T-helper 2 cell treated with Interferon-gamma antibody and Interleukin-4, amounts not matched to agents 5 μg/mL and 100 μg/mL, for 36 hours (primary cell): ENCODE measurements at regions not wholly inside any gene's neighbourhood (a gene's known extent, or its start where the extent isn't known, plus 50 kb on each side); places are given as distances from the start of the nearest gene placed in this dataset.
"Not testable (repeated sequence)": the region's sequence is repeated elsewhere in the genome, so short reads cannot be mapped to it uniquely, and the experiment has no call there.

Experiments used
- DNase-seq: peaks from one replicate; pipeline ENCODE4 v3.0.0; 2021; ENCODE audit warnings: low spot score
- H3K27ac Mint-ChIP-seq: one replicate; pipeline ENCODE4 v1.8.0; 2021; ENCODE audit warnings: mild to moderate bottlenecking, mixed read lengths
- H3K27me3 Mint-ChIP-seq: one replicate; pipeline ENCODE4 v1.8.0; 2021; ENCODE audit warnings: low read depth, mixed read lengths
- H3K36me3 Mint-ChIP-seq: one replicate; pipeline ENCODE4 v1.8.0; 2021; ENCODE audit warnings: low read depth, mixed read lengths
- H3K4me1 Mint-ChIP-seq: one replicate; pipeline ENCODE4 v1.8.0; 2021; ENCODE audit warnings: low read depth, mixed read lengths
- H3K4me3 Mint-ChIP-seq: one replicate; pipeline ENCODE4 v1.8.0; 2022; ENCODE audit warnings: mild to moderate bottlenecking, moderate library complexity, mixed read lengths
- H3K9me3 Mint-ChIP-seq: one replicate; pipeline ENCODE4 v1.8.0; 2021; ENCODE audit warnings: mixed read lengths

GRCh38 chr6:169101981-169102380 lies 151.7 kb downstream of the THBS2 start:
- H3K4me1 Mint-ChIP-seq, result no peaks in the 10 kb centered on the region
- H3K9me3 Mint-ChIP-seq, result no peaks in the 10 kb centered on the region
- H3K27me3 Mint-ChIP-seq, result no peaks in the 10 kb centered on the region
- H3K27ac Mint-ChIP-seq, result no peak overlapping the region
- H3K4me3 Mint-ChIP-seq, result no peak overlapping the region
- H3K36me3 Mint-ChIP-seq, result no peaks in the 10 kb centered on the region
- no peak for DNase-seq

DNA sequence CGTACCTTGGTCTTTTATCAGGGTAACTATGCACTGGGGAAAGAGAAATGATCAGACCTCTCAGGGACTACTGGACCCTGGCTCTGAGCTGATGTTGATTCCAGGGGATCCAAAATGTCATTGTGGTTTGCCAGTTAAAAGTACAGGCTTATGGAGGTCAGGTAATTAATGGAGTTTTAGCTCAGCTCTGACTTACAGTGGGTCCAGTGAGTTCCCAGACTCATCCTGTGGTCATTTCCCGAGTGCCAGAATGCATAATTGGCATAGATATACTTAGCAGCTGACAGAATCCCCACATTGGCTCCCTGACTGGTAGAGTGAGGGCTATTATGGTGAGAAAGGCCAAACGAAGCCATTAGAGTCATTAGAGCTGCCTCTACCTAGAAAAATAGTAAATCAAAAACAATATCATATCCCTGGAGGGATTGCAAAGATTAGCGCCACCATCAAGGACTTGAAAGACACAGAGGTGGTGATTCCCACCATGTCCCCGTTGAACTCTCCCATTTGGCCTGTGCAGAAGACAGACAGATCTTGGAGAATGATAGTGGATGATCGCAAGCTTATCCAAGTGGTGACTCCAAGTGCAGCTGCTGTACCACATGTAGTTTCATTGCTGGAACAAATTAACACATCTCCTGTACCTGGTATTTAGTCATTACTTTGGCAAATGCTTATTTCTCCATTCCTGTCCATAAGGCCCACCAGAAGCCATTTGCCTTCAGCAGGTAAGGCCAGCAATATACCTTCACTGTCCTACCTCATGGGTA lies 152.4 kb downstream of the THBS2 start:
- DNase-seq, result no peak
- no peaks in the 10 kb centered on the region for H3K36me3 Mint-ChIP-seq
- no peak overlapping the region for H3K27ac Mint-ChIP-seq
- H3K27me3 Mint-ChIP-seq, result no peaks in the 10 kb centered on the region
- H3K4me3 Mint-ChIP-seq, result no peak overlapping the region
- no peaks in the 10 kb centered on the region for H3K9me3 Mint-ChIP-seq
- no peaks in the 10 kb centered on the region for H3K4me1 Mint-ChIP-seq

DNA sequence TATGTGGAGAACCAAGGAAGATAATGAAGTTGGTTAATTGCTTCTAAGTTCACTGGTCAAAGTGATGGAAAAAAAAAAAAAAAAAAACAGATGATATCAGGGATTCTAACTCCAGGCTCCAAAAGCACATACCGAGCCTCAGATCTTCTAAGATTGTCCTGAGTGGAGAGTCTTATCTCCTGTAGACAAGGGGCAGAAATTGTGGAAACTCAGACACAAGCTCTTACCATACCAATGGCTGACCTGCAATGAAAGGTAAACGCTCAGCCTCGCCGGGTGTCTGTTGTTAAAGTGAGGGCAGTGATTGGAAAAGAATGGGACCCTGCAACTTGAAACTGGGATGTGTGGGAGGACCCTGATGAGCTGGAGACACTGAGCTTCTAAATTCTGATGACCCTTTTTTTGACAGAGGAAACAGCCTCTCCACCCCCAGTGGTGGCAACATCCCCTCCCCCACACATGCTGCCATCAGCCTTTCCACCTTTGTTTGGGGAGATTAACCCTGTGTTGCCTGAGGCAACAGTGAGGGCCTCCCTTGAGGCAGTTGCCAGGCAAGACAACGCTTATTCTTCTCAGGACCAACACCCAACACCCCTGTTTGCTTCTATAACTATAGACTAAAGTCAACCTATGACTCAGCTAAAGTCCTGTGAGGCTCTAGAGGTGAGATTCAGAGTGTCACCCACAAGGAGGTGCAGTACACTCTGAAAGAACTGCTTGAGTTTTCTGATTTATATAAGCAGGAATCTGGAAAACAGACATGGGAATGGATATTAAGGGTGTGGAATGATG lies 154.0 kb downstream of the THBS2 start:
- Mint-ChIP-seq H3K9me3 (peaks cover under 1% of the 10 kb centered on the region), H3K27me3 (no peaks in the 10 kb centered on the region), H3K36me3 (no peaks in the 10 kb centered on the region), H3K4me1 (no peaks in the 10 kb centered on the region), H3K4me3 (no peak overlapping the region), H3K27ac (no peak overlapping the region)
- no peak for DNase-seq

DNA sequence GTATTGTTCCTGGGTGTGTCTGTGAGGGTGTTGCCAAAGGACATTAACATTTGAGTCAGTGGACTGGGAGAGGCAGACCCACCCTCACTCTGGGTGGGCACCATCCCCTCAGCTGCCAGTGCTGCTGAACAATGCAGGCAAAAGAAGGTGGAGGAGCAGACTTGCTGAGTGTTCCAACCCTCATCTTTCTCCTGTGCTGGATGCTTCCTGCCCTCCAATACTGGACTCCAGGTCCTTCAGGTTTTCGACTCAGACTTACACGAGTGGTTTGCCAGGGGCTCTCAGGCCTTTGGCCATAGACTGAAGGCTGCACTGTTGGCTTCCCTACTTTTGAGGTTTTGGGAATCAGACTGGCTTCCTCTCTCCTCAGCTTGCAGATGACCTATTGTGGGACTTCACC lies 155.0 kb downstream of the THBS2 start:
- H3K4me3 Mint-ChIP-seq, DNase-seq, H3K27ac Mint-ChIP-seq, H3K27me3 Mint-ChIP-seq, H3K36me3 Mint-ChIP-seq, H3K9me3 Mint-ChIP-seq, H3K4me1 Mint-ChIP-seq: not testable (repeated sequence)

GRCh38 chr6:169098116-169098515 lies 155.5 kb downstream of the THBS2 start:
- H3K4me1 Mint-ChIP-seq, result no peaks in the 10 kb centered on the region
- H3K9me3 Mint-ChIP-seq, result peaks cover 9% of the 10 kb centered on the region
- no peaks in the 10 kb centered on the region for H3K27me3 Mint-ChIP-seq
- no peaks in the 10 kb centered on the region for H3K36me3 Mint-ChIP-seq
- no peak for DNase-seq
- no peak overlapping the region for H3K27ac Mint-ChIP-seq
- no peak overlapping the region for H3K4me3 Mint-ChIP-seq

GRCh38 chr6:169097381-169097959 lies 156.2 kb downstream of the THBS2 start:
- DNase-seq, result no peak
- Mint-ChIP-seq H3K9me3 (peaks cover 11% of the 10 kb centered on the region), H3K27me3 (no peaks in the 10 kb centered on the region), H3K27ac (no peak overlapping the region), H3K4me3 (no peak overlapping the region), H3K36me3 (no peaks in the 10 kb centered on the region), H3K4me1 (no peaks in the 10 kb centered on the region)

GRCh38 chr6:169096388-169096787 lies 157.3 kb downstream of the THBS2 start:
- no peak overlapping the region for H3K27ac Mint-ChIP-seq
- no peak overlapping the region for H3K4me3 Mint-ChIP-seq
- H3K36me3 Mint-ChIP-seq, result no peaks in the 10 kb centered on the region
- H3K27me3 Mint-ChIP-seq, result no peaks in the 10 kb centered on the region
- DNase-seq, result no peak
- peaks cover 21% of the 10 kb centered on the region for H3K9me3 Mint-ChIP-seq
- H3K4me1 Mint-ChIP-seq, result no peaks in the 10 kb centered on the region

- H3K27ac Mint-ChIP-seq, result no peak overlapping the region
- H3K4me3 Mint-ChIP-seq, result no peak overlapping the region
- no peaks in the 10 kb centered on the region for H3K36me3 Mint-ChIP-seq
- no peak for DNase-seq
- no peaks in the 10 kb centered on the region for H3K4me1 Mint-ChIP-seq
- peaks cover 26% of the 10 kb centered on the region for H3K9me3 Mint-ChIP-seq
- H3K27me3 Mint-ChIP-seq, result no peaks in the 10 kb centered on the region
Measured at GRCh38 chr6:169095153-169095552, 158.5 kb downstream of the THBS2 start.

DNA sequence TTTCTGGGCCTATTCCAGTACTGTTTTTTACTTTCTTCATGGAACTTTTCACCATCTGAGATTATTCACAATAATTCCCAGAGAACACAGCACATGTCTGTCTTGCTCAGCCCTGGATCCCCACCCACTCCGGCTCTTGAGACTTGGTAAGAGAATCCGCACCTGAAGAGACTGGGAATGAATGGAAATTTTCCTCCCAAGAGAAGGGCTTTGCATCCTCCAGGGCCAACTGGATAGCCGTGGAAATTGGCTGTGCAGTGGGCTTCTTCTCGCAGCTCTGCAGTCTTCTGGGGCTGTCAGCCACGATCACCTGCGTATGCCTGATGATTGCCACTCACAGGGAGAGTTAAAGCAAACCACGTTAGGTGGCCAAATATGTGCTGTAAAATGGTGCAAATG lies 159.1 kb downstream of the THBS2 start:
- DNase-seq, result no peak
- H3K4me1 Mint-ChIP-seq, result no peaks in the 10 kb centered on the region
- no peaks in the 10 kb centered on the region for H3K36me3 Mint-ChIP-seq
- H3K4me3 Mint-ChIP-seq, result no peak overlapping the region
- H3K27me3 Mint-ChIP-seq, result no peaks in the 10 kb centered on the region
- peaks cover 31% of the 10 kb centered on the region for H3K9me3 Mint-ChIP-seq
- no peak overlapping the region for H3K27ac Mint-ChIP-seq

DNA sequence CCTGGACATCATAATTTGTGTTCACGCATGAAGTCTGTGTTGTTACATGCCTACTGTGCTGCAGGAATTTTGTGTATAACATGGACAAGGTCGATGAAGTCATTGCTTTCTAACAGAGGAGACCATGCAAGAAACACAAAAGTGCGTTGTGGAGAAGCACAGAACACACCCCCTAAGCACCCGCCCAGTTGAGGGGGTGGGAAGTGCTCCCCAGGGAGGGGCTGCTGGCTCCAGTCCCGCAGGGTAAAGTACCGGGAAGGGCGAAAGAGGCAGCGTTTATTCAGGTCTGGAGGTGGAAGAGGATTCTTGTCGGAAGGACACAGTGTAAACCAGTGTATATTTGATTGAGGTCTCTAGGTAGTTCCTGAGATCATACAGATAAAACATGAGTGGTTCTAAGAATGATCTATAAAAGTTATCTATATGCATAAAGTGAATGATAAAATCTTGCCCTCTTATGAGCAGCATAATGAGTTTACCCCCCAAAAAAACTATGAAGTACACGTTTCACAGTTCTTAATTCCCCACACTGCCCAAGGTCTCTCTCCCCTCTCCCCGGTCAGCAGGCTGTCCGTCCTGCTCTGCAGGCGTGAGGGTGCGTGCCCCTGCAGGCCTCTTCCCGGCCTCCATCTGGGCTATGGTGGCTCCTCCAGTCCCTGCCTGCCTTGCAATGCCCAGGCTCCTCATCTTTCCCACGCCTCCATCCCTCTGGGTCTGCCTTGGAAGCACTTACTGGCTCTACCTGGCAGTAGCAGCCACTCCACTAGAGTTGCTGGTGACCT lies 159.7 kb downstream of the THBS2 start:
- DNase-seq, result no peak
- Mint-ChIP-seq H3K27me3 (no peaks in the 10 kb centered on the region), H3K36me3 (no peaks in the 10 kb centered on the region), H3K27ac (no peak overlapping the region), H3K9me3 (peaks cover 33% of the 10 kb centered on the region), H3K4me3 (no peak overlapping the region), H3K4me1 (no peaks in the 10 kb centered on the region)

DNA sequence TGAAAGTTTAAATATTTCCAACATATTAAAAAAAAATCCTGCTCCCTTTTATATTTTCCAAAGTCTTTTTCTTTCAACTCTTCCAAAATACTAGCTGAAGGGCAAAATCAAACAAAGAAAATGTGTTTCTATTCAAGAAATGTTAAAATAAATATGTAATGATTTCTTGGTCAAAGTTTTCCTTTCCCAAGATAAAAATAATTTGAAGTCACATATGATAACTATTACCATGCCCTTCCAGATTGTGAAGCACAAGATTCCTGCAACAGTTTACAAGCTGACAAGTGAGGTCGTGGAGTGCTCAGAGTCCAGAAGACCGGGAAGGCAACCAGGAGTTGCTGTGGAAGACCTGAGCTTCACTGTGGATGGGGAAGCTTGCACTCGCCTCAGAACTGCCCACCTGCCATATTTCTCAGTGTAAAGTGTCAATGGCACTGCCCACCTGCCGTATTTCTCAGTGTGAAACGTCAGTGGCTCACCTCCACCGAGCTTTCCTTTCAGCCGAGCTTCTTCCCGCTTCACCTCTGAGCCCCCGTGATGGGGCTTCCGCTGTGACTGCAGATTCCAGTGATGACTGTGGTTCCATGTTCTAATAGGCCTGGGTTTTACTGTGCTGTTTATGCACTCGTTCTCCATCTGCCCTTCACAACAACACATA lies 160.5 kb downstream of the THBS2 start:
- DNase-seq, result no peak
- no peaks in the 10 kb centered on the region for H3K4me1 Mint-ChIP-seq
- H3K36me3 Mint-ChIP-seq, result no peaks in the 10 kb centered on the region
- peaks cover 36% of the 10 kb centered on the region for H3K9me3 Mint-ChIP-seq
- no peak overlapping the region for H3K4me3 Mint-ChIP-seq
- no peaks in the 10 kb centered on the region for H3K27me3 Mint-ChIP-seq
- no peak overlapping the region for H3K27ac Mint-ChIP-seq

- Mint-ChIP-seq H3K4me1 (no peaks in the 10 kb centered on the region), H3K4me3 (no peak overlapping the region), H3K27me3 (no peaks in the 10 kb centered on the region), H3K36me3 (no peaks in the 10 kb centered on the region), H3K9me3 (peaks cover 36% of the 10 kb centered on the region), H3K27ac (no peak overlapping the region)
- DNase-seq, result no peak
Measured at GRCh38 chr6:169092375-169092774, 161.3 kb downstream of the THBS2 start.

GRCh38 chr6:169090514-169091127 lies 163.0 kb downstream of the THBS2 start:
- peaks cover 36% of the 10 kb centered on the region for H3K9me3 Mint-ChIP-seq
- not testable (repeated sequence) for DNase-seq, H3K4me1 Mint-ChIP-seq, H3K27me3 Mint-ChIP-seq, H3K27ac Mint-ChIP-seq, H3K4me3 Mint-ChIP-seq, H3K36me3 Mint-ChIP-seq
